ENCODE measurements at regions not wholly inside any gene's neighbourhood (a gene's known extent, or its start where the extent isn't known, plus 50 kb on each side); places are given as distances from the start of the nearest gene placed in this dataset.

DNA sequence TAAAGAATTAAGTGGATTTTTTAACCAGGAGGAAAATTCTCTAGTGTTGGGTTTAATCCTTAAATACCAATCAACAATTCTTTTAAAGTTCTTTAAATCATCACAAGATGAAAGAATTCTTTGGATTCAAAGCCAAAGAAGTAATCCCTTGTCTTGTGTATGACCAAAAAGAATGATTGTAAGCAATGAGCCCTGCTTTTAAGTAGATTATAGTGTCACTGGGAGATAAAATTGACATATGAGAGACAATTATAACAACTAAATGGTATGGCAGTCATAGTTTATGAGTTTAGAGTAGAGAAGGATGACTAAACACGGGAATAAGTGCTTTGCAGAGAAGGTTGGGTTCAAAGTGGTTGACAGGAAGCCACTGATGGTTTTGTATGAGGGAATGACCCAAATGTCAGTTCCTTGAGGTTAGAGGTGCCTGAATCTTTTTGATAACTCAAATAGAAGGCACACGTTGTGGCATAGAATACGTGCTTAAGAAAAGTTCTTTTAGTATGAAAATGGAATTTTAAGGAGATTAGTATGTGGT, 199.6 kb upstream of the TCF4 start:
- TF ChIP-seq, protein P1, sequence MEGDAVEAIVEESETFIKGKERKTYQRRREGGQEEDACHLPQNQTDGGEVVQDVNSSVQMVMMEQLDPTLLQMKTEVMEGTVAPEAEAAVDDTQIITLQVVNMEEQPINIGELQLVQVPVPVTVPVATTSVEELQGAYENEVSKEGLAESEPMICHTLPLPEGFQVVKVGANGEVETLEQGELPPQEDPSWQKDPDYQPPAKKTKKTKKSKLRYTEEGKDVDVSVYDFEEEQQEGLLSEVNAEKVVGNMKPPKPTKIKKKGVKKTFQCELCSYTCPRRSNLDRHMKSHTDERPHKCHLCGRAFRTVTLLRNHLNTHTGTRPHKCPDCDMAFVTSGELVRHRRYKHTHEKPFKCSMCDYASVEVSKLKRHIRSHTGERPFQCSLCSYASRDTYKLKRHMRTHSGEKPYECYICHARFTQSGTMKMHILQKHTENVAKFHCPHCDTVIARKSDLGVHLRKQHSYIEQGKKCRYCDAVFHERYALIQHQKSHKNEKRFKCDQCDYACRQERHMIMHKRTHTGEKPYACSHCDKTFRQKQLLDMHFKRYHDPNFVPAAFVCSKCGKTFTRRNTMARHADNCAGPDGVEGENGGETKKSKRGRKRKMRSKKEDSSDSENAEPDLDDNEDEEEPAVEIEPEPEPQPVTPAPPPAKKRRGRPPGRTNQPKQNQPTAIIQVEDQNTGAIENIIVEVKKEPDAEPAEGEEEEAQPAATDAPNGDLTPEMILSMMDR (IDR thresholded peaks at IDR 0.05; ENCODE audit: low read depth, low read length, poor library complexity, severe bottlenecking): no peak
- no peak for TF ChIP-seq EZH2phosphoT487 (IDR thresholded peaks at IDR 0.05; ENCODE audit: borderline replicate concordance, low read length)
